ENCODE measurements at regions not wholly inside any gene's neighbourhood (a gene's known extent, or its start where the extent isn't known, plus 50 kb on each side); places are given as distances from the start of the nearest gene placed in this dataset.

DNA sequence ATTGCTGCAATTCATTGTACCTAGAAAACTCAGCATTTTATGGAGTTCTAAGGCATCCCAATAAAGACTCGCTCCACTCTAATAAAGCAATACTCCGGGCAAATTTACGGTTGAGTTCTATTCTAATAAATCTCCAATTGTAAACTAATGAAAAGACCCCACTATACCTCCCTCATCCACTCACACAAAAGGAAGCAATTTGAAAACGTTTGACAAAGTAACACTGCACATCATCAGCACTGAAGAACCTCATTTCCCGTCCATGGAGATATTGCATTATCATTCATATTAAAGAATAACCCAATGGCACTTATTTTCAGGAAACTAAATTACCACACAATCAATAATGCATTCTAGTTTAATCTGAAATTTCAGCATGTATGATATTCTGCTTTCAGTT is 111.0 kb upstream of the LMO3 start:
- intact Hi-C loops (cut with micrococcal nuclease), result no loop called here

- intact Hi-C loops (cut with micrococcal nuclease), result no loop called here
These were observed 86.1 kb upstream of the LMO3 start for GRCh38 chr12:16692099-16692498.

DNA sequence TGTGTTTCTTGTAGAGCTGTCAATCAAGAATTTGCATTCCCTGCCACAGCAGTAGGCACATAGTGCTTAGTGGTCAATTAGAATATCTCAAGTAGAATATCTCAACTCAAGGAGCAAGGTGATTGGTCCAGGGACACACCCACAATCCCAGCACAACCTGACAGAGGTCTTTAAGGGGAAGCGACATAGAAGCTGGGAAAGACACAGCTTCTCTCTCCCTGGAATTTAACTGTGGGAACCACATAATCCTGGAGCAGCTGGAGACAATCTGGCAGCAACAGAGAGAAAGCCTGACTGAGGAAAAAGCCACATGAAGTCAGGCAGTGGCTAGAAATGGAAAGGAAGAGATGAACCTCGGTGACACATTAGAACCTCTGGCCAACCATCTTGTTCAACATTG is 85.7 kb upstream of the LMO3 start:
- intact Hi-C loops (cut with micrococcal nuclease), result no loop called here

DNA sequence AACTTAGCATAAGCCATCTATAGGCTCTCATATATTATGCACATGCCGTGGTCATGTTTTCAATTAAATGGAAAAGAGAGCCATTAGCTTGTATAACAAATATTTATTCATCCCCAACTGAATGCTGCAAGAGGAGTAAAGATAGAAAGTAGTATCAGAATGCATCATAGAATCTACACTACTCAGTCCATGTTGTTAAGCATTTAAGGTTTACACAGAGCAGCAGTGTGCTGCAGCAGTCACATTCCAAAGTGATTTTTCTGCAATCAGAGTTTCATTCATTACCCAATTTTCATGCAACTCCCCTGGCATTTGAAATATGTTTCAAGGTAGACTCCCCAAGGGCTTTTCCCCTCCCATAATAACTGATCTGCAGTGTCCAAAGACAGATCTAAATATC is 82.2 kb upstream of the LMO3 start:
- intact Hi-C loops (cut with micrococcal nuclease), result no loop called here

DNA sequence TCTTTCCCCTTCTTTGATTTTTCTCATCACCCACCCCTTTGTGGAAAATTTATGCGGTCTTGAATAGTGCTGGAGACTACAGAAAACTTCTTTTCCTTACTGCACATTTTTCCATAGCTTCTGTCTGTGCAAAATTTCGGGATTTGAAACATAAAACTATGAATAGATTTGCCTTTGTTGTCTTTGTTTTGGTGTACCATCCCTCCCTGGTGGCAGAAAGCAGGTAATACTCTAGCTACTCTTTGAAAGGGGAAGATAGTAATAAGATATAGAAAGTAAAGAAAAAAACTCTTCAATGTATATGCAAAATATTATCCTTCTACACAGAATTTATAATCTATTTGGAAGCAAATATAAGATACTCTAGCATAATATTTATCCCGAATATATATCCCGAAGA is 79.1 kb upstream of the LMO3 start:
- intact Hi-C loops (cut with micrococcal nuclease), result no loop called here

GRCh38 chr12:16681196-16681595 is 75.2 kb upstream of the LMO3 start:
- intact Hi-C loops (cut with micrococcal nuclease), result no loop called here

- intact Hi-C loops (cut with micrococcal nuclease), result no loop called here
These were observed 69.5 kb upstream of the LMO3 start for GRCh38 chr12:16675438-16675837.

- intact Hi-C loops (cut with micrococcal nuclease), result no loop called here
These were observed 68.9 kb upstream of the LMO3 start for GRCh38 chr12:16674885-16675284.

- intact Hi-C loops (cut with micrococcal nuclease), result no loop called here
These were observed 64.6 kb upstream of the LMO3 start for GRCh38 chr12:16670456-16671050.

GRCh38 chr12:16669756-16670155 is 63.8 kb upstream of the LMO3 start:
- intact Hi-C loops (cut with micrococcal nuclease), result no loop called here

DNA sequence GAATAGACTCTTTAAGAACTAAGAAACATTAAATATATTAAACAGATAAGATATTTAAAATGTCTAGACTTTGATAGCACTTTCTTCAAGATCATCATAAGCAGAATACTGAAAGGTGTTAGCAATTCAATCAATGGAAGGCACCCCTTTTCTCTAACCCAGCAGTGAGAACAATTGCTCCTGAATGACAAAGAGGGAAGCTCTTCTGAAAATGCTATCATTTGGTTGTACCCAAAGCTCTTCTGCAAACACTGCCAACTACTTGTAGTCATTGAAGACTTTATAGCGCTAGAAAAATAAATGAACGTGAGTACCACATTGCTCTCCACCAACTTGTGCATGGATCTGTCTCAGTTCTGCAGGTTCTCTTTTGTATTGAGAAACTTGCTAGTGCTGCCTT is 62.2 kb upstream of the LMO3 start:
- intact Hi-C loops (cut with micrococcal nuclease), result no loop called here

- intact Hi-C loops (cut with micrococcal nuclease), result no loop called here
These were observed 52.7 kb upstream of the LMO3 start for GRCh38 chr12:16658699-16659098.

All from T-helper 1 cell treated with Interleukin-12 subunit alpha and Interleukin-12 subunit beta and Interleukin-4 antibody, amounts not matched to agents 30 ng/mL and 1 ng/mL, for 36 hours (primary cell).